ENCODE measurements at regions not wholly inside any gene's neighbourhood (a gene's known extent, or its start where the extent isn't known, plus 50 kb on each side); places are given as distances from the start of the nearest gene placed in this dataset.

GRCh38 chr4:7120341-7120740, 52.5 kb upstream of the GRPEL1 start (continued):
- TF ChIP-seq MTA1 (IDR thresholded peaks at IDR 0.05; ENCODE audit: borderline replicate concordance) (no peak), CREM (IDR thresholded peaks at IDR 0.05; ENCODE audit: low read depth) (no peak), PRMT5 (CRISPR knock-in tag; IDR thresholded peaks at IDR 0.05) (no peak), ZEB2 (IDR thresholded peaks at IDR 0.05) (no peak), ASH1L (IDR thresholded peaks at IDR 0.05; ENCODE audit: borderline replicate concordance, low read depth, partially characterized antibody) (peak; percentile 78), ELF1 (tag; IDR thresholded peaks at IDR 0.05) (no peak), MBD2 (IDR thresholded peaks at IDR 0.05; ENCODE audit: borderline replicate concordance, low read depth) (peak; percentile 54; the same call in 1 of the 2 replicates), SAP30 (IDR thresholded peaks at IDR 0.05; ENCODE audit: borderline replicate concordance, insufficient read depth, low read depth, low read length, poor library complexity, severe bottlenecking) (no peak), ZBTB43 (CRISPR knock-in tag; IDR thresholded peaks at IDR 0.05) (no peak), ZNF436 (CRISPR knock-in tag; IDR thresholded peaks at IDR 0.05) (no peak), HDGF (IDR thresholded peaks at IDR 0.05) (no peak), RAD51 (IDR thresholded peaks at IDR 0.05; ENCODE audit: borderline replicate concordance, low read depth) (peak; percentile 82), POLR2G (IDR thresholded peaks at IDR 0.05; ENCODE audit: low read depth, low read length) (no peak), POLR2H (tag; IDR thresholded peaks at IDR 0.05; ENCODE audit: low read depth) (no peak), POLR3G (IDR thresholded peaks at IDR 0.05; ENCODE audit: extremely low read depth, insufficient read length, insufficient replicate concordance) (no peak)
- TF ChIP-seq, protein P1, sequence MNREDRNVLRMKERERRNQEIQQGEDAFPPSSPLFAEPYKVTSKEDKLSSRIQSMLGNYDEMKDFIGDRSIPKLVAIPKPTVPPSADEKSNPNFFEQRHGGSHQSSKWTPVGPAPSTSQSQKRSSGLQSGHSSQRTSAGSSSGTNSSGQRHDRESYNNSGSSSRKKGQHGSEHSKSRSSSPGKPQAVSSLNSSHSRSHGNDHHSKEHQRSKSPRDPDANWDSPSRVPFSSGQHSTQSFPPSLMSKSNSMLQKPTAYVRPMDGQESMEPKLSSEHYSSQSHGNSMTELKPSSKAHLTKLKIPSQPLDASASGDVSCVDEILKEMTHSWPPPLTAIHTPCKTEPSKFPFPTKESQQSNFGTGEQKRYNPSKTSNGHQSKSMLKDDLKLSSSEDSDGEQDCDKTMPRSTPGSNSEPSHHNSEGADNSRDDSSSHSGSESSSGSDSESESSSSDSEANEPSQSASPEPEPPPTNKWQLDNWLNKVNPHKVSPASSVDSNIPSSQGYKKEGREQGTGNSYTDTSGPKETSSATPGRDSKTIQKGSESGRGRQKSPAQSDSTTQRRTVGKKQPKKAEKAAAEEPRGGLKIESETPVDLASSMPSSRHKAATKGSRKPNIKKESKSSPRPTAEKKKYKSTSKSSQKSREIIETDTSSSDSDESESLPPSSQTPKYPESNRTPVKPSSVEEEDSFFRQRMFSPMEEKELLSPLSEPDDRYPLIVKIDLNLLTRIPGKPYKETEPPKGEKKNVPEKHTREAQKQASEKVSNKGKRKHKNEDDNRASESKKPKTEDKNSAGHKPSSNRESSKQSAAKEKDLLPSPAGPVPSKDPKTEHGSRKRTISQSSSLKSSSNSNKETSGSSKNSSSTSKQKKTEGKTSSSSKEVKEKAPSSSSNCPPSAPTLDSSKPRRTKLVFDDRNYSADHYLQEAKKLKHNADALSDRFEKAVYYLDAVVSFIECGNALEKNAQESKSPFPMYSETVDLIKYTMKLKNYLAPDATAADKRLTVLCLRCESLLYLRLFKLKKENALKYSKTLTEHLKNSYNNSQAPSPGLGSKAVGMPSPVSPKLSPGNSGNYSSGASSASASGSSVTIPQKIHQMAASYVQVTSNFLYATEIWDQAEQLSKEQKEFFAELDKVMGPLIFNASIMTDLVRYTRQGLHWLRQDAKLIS (CRISPR knock-in tag; IDR thresholded peaks at IDR 0.05), result no peak
- TF ChIP-seq, protein P2, sequence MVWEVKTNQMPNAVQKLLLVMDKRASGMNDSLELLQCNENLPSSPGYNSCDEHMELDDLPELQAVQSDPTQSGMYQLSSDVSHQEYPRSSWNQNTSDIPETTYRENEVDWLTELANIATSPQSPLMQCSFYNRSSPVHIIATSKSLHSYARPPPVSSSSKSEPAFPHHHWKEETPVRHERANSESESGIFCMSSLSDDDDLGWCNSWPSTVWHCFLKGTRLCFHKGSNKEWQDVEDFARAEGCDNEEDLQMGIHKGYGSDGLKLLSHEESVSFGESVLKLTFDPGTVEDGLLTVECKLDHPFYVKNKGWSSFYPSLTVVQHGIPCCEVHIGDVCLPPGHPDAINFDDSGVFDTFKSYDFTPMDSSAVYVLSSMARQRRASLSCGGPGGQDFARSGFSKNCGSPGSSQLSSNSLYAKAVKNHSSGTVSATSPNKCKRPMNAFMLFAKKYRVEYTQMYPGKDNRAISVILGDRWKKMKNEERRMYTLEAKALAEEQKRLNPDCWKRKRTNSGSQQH (CRISPR knock-in tag; IDR thresholded peaks at IDR 0.05), result no peak

Measured in K562 (cell line).